Daoy (cell line): ENCODE measurements at regions not wholly inside any gene's neighbourhood (a gene's known extent, or its start where the extent isn't known, plus 50 kb on each side); places are given as distances from the start of the nearest gene placed in this dataset.

ENCODE experiments used
- DNase-seq: peaks from one replicate; pipeline ENCODE4 v3.0.0-alpha.2; 2015; ENCODE audit warnings: low read depth

DNA sequence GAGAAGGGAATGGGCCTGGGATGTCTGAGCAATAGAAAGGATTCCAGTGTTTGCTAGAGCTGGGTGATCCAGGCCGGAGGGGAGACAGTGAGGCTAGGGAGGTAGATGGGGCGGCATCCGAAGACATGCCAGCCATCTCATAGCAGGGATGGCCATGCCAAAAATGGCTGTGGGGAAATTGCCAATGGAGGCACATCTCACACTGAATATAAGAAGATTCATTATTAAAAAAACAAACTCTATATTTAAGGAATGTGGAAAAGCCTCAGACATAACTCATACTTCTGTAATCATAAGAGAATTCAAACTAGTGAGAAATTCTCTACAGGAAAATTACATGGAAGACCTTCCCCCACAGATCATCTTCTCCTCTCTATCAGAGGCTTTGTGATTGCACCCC, 289.2 kb downstream of the FGF9 start:
- DNase-seq = no peak

DNA sequence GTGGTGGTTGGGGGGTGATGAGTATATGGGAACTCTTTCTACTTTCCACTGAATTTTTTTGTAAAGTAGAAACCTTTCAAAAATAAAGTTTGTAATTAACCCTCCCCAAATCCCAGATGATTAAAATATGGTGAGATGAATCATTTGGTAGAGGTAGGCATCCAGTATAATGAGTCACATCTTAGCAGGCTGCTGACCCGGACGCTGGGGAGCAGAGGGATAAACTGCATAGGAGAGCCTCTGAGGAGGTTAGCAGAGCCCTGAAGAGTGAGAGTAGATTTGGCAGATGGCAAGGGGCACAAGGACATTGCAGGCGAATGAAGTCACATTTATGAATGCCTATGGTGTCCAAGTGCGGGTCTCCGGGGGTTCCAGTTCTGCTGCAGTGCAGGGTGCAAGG, 293.8 kb downstream of the FGF9 start:
- no peak for DNase-seq

DNA sequence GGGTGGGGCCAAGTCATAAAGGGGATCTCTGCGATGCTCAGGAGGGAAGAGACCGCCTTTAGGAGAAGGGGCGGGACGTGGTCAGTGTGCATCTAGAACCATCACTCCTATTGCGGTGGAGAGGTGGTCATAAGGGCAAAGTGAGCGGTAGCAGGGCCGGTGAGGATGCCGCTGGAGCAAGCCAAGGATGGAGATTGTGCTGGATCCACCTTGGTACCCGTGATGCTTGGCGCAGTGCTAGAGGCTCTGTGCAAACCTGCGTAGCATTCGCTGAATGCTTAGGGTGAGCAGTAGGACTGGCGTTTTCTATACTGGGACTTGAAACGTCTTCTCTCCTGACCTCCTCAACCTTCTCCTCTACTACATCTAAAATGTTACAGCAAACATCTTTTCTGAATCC, 294.2 kb downstream of the FGF9 start:
- DNase-seq = no peak

DNA sequence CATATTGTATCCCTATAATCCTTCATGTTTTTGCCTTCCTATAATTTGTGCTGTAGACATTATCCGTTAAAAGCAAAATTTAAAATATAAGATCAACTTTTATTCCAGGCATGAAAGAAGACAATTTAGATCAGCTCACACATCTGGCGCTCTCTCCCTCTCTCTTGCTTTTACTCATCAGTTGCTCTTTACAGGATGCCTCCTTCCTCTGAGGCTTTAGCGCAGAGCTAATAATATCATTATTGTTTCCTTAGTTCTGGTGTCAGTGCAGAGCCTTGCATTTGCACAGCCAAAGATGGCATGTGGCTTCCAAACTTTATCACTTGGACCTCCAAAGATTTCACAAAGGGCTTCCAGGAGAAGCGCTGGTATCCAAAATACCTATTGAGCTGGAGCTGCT, 295.1 kb downstream of the FGF9 start:
- DNase-seq = no peak

DNA sequence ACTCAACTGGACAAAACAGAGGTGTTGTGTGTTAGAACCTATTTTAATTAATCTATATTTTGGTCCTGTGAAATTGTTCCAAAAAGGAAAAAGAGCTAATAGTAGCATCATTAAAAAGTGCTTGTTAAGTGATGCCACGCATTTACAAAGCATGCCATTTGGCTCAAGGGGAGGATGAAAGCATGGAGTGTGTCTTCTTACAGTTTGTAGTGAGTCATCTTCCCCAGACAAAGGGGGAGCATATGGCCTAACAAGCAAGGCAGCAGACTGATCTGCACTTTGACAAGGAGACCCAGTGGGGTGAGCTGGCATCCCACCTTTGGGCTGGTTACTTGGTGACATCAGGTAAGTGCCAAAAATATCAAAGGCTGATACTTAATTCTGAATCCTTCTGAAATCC, 297.0 kb downstream of the FGF9 start:
- DNase-seq = peak; percentile 56

DNA sequence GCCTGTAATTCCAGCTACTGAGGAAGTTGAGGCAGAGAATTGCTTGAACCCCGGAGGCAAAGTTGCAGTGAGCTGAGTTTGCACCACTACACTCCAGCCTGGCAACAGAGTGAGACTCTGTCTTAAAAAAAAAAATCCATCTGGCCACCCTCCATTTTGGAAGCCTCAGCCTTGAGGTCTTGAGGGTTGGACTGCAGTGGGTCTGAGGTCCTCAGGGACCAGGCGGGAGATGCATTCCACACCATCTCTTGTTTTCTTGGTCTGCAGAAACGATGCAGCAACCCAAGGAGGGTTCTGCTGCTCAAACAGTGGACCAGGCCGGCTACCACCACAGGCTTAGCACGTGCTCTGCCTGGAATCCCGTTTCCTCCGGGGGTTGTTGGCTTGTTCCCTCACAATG, 299.3 kb downstream of the FGF9 start:
- DNase-seq = no peak

DNA sequence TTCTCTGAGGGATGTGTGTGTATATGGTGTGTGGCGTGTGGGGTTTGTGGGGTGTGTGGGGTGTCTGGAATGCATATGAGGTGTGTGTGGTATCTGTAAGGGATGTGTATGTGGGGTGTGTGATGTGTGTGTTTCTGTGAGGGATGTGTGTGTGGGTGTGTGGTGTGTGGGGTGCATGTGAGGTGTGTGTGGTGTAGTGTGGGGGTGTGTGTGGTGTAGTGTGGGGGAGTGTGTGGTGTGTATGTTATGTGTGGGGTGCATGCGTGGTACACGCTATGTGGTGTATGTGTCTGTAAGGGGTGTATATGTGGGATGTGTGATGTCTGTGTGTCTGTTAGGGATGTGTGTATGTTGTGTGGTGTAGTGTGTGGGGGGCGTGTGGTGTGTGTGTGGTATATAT, 300.0 kb downstream of the FGF9 start:
- no peak for DNase-seq

DNA sequence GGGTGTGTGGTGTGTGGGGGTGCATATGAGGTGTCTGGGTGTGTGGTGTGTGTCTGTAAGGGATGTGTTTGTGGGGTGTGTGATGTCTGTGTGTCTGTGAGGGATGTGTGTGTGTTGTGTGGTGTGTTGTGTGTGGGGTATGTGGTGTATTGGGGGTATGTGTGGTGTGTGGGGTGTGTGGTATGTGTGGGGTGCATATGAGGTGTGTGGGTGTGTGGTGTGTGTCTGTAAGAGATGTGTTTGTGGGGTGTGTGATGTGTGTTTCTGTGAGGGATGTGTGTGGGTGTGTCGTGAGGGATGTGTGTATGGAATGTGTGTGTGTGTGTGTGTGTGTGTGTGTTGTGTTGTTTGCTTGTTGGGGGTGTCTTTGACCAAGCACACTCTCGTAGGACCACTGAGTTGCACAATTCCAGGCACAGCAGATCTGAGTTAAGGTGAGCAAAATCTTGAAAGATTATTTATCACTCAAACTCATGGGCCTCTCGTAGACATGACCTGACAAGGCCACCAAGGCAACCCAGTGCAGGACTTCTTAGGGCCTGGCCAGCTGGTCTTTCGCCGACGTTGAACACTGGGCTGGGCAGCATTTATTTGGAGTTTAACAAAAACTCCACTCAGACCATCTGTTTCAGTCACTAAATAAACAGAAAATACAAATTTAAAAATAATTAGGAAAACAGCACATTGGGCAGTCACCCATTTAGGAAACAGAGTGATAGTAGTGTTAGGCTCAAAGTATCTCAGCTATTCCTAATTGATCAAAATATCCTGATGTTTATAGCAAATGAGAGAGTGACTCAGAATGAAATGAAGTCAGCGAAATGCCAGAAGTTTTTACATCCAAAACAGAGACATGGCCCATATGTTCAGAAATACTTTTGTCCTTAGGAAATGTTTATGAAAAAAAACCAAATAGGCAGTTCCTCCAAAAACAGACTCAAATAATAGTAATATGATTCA, 301.1 kb downstream of the FGF9 start:
- DNase-seq = no peak

DNA sequence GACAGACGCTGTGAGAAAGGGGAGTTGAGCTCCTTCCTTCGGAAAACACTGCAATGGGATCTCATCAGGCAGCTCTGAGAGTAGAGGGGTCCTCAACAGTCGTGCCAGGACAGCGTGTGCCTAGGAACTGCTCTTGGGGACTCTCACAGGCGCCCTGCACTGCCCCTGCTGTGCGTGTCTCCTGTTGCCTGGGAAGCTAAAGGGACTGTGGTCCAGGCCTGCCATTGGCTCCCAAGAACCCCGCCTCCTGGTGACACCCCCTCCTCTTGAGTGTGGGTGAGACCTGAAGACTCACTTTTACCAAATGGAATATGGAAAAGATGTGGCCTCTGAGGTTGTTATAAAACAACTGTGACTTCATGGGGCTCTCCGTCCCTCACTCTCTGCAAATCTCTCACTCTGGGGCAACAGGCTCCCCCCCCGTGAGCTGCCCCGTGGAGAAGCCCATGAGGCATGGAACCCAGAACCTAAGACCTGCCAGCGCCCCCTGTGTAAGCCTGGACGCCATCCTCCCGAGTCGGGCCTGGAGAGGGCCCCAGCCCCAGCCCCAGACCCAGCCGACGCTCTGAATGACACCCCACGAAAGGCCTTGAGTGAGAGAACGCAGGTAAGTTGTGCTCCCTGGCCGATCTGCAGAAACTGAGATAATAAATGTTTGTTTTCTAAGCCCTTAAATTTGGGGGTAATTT, 302.7 kb downstream of the FGF9 start:
- peak; percentile 56 for DNase-seq

DNA sequence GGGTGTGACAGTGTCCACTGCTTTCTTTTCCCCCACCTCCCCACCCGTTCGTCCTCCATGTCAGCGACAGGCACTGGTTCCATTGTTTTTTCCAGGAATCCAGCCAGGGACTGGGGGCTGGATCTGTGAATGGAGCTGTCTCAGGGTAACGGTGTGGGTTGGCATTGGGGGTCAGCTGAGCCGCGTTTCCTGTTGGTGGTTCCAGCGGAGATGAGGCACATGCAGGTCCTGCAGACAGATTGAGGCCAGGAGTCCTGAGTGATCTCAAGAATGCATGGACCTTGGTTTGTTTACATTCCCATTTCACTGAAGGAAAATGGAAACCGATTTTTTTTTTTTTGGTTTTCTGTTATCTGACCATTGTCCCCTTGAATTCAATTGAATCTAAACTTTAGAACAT, 303.9 kb downstream of the FGF9 start:
- DNase-seq = no peak

DNA sequence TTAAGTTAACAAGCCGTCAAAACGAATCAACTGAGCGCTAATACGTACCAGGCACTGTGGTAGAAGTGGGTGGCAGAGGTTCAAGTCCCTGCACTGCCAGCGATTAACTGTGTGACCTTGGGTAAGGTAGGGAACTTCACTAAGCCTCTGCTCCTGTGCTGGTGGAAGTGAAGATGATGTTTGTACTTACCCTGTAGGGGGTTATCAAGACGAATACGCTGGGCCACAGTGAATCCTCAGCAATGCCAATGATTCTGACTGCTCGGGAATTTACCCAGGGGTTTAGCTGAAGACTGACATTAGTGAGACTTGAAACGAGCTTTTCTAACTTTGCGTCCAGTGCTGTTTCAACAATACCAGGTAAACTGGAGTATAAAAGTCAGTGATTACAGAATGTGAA, 305.3 kb downstream of the FGF9 start:
- no peak for DNase-seq

DNA sequence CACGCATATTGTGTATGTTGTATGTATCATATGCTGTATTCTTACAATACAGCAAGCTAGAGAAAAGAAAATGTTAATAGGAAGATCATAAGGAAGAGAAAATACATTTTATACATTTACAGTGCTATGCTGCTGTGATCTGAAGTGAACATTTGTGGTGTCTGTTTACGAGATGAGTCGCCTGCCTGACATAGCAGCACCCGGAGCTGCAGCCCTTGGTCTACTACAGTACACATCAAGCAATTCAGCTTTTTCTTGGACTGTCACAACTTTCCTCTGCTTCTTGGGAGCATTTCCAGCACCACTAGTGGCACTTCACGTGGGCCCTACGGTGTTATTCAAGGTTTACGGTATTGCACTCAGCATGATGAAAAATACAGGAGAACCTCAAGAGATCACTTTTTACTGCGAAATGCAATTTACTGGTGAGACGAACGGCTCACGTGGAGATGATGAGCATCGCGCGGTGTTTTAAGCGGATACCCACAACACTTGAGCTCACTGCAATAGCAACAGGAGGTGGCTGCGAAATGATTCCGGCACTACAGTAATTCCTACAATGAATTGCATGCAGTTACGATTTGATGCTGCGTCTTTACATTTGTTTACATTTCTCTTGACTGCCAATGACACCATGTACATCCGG, 308.4 kb downstream of the FGF9 start:
- DNase-seq = no peak

DNA sequence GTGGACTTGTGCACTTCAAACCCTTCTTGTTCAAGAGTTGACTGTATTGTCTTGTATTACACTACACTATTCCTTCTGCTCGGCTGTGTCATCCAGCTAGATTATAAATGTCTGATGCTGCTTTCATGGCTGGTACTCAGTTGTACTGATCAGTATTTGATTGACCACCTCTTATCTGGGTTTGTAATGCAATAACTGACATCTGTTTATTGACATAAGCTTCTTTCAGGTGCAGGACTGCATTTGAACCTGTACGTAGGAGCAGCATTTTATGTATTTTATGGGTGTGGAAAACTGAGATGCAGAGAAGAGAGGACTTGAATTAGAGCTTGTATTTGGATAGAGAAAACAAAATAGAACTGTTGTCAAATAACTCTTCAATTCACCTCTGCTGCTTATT, 309.2 kb downstream of the FGF9 start:
- DNase-seq = no peak

DNA sequence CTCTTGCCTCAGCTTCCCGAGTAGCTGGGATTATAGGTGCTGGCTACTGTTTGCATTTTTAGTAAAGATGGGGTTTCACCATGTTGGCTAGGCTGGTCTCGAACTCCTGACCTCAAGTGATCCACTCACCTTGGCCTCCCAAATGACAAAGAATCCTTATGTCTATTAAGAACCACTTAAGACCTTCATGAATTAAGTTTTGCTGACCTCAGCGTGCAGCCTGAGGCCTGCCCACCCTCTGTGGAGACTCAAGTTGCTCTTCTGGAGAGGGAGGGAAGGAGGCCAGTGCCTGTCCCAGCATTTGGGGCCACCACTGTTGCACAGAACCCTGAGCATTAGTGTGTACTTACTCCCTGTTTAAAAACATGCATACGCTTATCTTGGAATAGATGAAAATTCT, 313.3 kb downstream of the FGF9 start:
- no peak for DNase-seq

DNA sequence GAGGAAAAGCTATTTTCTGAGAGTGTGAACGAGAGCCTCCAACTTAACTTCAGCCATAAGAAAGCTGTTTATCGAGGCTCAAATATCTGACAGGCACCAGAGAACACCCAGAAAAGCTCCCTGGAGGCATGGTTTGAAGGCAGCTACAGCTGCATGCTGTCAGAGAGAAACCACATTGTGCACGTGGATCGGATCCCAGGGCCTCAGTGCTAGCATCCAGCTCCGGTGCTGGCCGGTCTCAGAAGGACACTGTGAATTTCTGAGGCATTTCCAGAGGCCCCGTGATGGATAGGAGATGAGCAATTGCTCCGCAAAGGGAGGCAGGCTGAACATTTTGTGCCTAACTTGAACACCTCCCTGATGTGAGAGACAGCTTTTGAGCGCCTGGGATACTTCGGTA, 315.7 kb downstream of the FGF9 start:
- peak; percentile 49 for DNase-seq

DNA sequence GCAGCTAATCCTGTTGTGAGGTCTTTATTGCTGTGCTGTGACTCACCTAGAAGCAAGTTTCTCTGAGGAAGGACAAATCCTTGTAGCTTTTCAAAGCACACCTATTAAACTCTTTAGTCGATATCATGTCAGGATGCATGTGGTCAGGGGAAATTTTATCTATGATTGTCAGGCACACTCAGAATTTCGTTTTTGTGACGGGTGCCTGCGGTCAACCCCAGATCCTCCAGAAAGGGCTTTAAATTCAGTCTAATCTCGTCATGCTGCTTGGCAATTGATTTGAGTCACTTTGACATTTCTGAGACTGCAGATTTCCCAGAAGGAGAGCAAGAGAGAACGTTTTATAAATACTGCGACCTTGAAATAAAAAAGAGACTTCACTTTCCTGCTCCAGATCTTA, 316.9 kb downstream of the FGF9 start:
- DNase-seq = peak; percentile 72

DNA sequence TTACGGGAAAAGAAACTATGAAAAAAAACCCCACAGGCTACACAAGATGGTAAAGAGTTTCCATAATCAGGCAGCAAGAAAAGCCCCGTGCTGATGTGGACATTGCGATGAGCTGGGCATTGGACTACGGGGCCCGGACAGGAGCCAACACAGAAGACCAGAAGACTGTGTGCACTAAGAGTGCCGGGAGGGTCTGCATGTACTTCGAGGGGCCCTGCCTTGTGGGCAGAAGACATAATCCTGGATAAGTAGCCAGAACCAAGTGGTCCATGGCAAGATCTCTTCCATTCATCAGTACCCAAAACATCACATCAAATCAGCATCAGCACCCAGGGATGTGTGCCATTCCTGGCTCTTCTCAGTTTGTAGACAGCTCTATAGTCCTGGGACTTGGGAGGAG, 317.8 kb downstream of the FGF9 start:
- no peak for DNase-seq

DNA sequence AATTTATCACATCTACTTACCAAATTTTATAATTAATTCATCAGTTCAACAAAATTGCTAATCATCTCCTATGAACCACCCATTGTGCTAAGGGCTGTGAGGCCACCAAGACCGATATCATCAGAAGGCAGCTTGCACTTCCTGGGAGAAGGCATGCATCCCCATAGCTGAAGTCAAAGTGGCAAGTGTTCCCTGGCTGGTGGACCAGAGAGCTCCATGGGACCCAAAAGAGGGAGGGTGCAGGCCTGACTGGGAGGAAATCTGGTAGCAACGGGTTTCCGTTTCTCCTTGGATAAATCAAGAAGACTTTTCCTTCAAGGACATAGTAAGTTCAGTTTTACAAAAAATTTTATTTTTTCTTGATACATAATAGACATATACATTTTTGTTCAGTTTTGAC, 325.2 kb downstream of the FGF9 start:
- no peak for DNase-seq

DNA sequence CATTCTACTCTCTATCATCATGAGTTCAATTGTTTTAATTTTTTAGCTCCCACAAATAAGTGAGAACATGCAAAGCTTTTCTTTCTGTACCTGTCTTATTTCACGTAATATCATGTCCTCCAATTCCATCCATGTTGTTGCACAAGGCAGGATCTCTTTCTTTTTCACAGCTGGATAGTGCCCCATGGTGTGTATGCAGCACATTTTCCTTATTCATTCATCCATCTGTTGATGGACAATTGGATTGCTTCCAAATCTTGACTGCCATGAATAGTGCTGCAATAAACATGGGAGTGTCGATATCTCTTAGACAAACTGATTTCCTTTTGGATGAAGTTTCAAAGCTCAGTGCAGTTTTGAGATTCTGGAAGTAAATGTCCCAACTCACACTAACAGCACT, 326.9 kb downstream of the FGF9 start:
- no peak for DNase-seq

DNA sequence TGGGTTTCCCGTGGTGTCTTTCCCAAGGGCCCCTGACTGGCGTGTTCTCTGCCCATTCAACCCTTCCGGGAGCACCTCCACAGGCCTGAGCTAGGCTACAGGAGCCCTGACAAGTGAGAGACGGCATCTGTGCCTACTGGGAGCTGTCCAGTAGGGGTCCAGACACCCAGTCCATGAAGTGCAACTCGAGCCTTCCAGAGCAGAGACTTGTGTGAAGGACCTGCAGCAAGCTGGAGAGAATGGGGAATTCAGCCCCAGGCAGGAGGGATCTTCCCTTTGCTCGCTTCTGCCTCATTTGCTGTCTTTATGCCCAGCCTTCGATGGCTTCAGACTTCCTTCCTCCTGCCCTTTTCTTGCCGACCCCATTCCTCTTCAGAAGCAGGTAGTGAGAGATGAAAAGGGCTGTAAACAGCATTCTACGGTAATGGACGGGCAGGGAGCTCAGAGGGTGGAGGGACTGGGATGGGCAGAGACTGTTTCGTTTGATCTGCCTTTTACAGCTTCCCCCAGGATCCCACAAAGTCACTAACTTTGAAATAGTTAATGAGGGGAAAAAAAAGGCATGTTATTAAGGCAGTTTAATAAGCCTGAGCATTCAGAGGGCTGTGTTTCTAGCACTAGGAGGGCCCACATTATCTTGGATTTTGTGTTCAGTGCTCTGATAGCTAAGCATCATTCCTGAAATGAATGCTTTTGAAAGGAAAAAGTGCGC, 327.6 kb downstream of the FGF9 start:
- peak; percentile 42 for DNase-seq

DNA sequence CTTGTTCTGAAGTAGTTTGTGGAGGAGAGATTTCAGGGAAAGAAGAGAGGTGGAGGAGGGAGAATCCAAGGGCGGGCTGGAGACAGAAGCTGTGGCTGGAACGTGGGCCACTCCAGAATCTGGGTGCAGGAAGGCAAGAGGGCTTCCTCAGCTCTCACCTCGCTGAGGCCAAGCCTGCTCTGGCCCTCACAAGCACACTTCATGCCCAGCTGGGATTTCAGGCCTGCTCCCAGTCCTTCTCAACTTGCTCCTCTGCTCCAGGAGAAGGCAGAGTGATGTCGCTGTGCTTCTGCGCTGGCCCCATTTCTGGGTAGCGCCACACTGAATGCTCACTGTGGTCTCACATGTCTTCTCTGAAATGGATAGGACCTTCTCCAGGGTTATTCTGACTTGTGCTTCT, 328.8 kb downstream of the FGF9 start:
- no peak for DNase-seq

DNA sequence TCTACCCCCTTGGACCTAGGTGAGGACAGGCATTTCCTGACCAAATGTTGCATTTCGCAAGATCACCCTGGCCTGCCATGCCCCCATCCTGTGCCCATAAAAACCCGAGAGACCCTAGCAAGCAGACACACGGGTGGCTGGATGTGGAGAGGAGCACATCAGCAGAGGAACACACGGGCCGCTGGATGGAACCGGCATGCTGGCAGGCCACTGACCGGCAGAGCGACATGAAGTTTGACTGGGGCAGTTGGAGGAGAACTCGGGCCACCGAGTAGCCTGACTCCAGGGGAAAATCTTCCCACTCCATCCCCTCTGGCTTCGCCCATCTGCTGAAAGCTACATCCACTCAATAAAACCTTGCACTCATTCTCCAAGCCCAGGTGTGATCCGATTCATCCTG, 329.3 kb downstream of the FGF9 start:
- no peak for DNase-seq
